Keratinocyte (primary cell): ENCODE measurements at regions not wholly inside any gene's neighbourhood (a gene's known extent, or its start where the extent isn't known, plus 50 kb on each side); places are given as distances from the start of the nearest gene placed in this dataset.

ENCODE experiments used
- DNase-seq: peaks from one replicate; pipeline ENCODE4 v3.0.0-alpha.2; 2011; ENCODE audit warnings: low read depth, missing footprints, low spot score
- FAIRE-seq: peaks from 2 replicates; lab custom pipeline; 2011; peaks lifted over from hg19 to GRCh38; lab: Jason Lieb, UNC
- H2AFZ ChIP-seq: 2 replicates; pipeline ENCODE4 v1.6.0; 2012; ENCODE audit warnings: low read length, control low read depth, inconsistent platforms; ENCODE audit not compliant: control insufficient read depth
- H3K27ac ChIP-seq: 2 replicates; pipeline ENCODE4 v1.5.1; 2011; ENCODE audit warnings: low read length; ENCODE audit not compliant: control insufficient read depth, insufficient read depth
- H3K27me3 ChIP-seq: 3 replicates; pipeline ENCODE4 v1.6.0; 2011; ENCODE audit warnings: low read length; ENCODE audit not compliant: control insufficient read depth, insufficient read depth; ENCODE audit errors: extremely low read depth
- H3K36me3 ChIP-seq, 2 experiments: 2 replicates in 1 of 2; 3 replicates in 1 of 2; pipeline ENCODE4 v1.5.1; 2011; ENCODE audit warnings: low read length in 2 of 2, mild to moderate bottlenecking in 1 of 2; ENCODE audit not compliant: control insufficient read depth in 2 of 2, insufficient read depth in 2 of 2; ENCODE audit errors: extremely low read depth in 1 of 2
- H3K4me1 ChIP-seq: 3 replicates; pipeline ENCODE4 v1.5.1; 2011; ENCODE audit warnings: low read length; ENCODE audit not compliant: control insufficient read depth, insufficient read depth; ENCODE audit errors: extremely low read depth
- H3K4me2 ChIP-seq: 3 replicates; pipeline ENCODE4 v1.6.0; 2011; ENCODE audit warnings: low read depth, low read length; ENCODE audit not compliant: control insufficient read depth, insufficient read depth; ENCODE audit errors: extremely low read depth
- H3K4me3 ChIP-seq, 3 experiments: fragments of 200-600 bp in 1 of 3; sonication (generic) in 1 of 3; 2 replicates in 2 of 3; 3 replicates in 1 of 3; pipeline ENCODE4 v1.5.1; 2011 to 2016; ENCODE audit warnings: low read length in 3 of 3, mild to moderate bottlenecking in 3 of 3, control low read depth in 2 of 3, inconsistent platforms in 1 of 3, low read depth in 1 of 3, mixed read lengths in 1 of 3, mixed run types in 1 of 3, moderate library complexity in 1 of 3; ENCODE audit not compliant: control insufficient read depth in 2 of 3, insufficient read depth in 2 of 3; ENCODE audit errors: extremely low read depth in 1 of 3
- H3K79me2 ChIP-seq: 2 replicates; pipeline ENCODE4 v1.6.0; 2012; ENCODE audit warnings: low read length; ENCODE audit not compliant: control insufficient read depth, insufficient read depth
- H3K9ac ChIP-seq: 3 replicates; pipeline ENCODE4 v1.6.0; 2011; ENCODE audit warnings: low read length; ENCODE audit not compliant: control insufficient read depth, insufficient read depth; ENCODE audit errors: extremely low read depth
- H3K9me1 ChIP-seq: 3 replicates; pipeline ENCODE4 v1.6.0; 2011; ENCODE audit warnings: low read length; ENCODE audit not compliant: control insufficient read depth, insufficient read depth; ENCODE audit errors: extremely low read depth
- H3K9me3 ChIP-seq: 2 replicates; pipeline ENCODE4 v1.5.1; 2012; ENCODE audit warnings: low read depth, low read length; ENCODE audit not compliant: control insufficient read depth
- H4K20me1 ChIP-seq: 3 replicates; pipeline ENCODE4 v1.6.0; 2011; ENCODE audit warnings: low read length; ENCODE audit not compliant: control insufficient read depth, insufficient read depth; ENCODE audit errors: extremely low read depth
- EZH2 ChIP-seq: IDR thresholded peaks from one replicate; pipeline ENCODE4 v1.6.1; 2012; ENCODE audit warnings: inconsistent platforms, mild to moderate bottlenecking, low read length, moderate library complexity
- dilution Hi-C: fragments of 300-500 bp; cut with MboI; formaldehyde crosslinking; loops from one replicate; pipeline ENCODE4 v1.7.0; 2020; ENCODE audit warnings: low sequenced_read_pairs; ENCODE audit not compliant: extremely low pct_ligation_motif_present
- TF ChIP-seq, protein P1 (sequence below), 3 experiments: IDR thresholded peaks in 1 of 3; conservative IDR thresholded peaks in 1 of 3; optimal IDR thresholded peaks in 1 of 3; 2 replicates in 2 of 3; 3 replicates in 1 of 3; pipeline versions ENCODE3 to v1.5.1; 2011; ENCODE audit warnings: low read length in 3 of 3, mild to moderate bottlenecking in 3 of 3, moderate library complexity in 2 of 3, control low read depth in 1 of 3, inconsistent platforms in 1 of 3; ENCODE audit not compliant: insufficient read depth in 2 of 3; ENCODE audit errors: extremely low read depth in 1 of 3

DNA sequence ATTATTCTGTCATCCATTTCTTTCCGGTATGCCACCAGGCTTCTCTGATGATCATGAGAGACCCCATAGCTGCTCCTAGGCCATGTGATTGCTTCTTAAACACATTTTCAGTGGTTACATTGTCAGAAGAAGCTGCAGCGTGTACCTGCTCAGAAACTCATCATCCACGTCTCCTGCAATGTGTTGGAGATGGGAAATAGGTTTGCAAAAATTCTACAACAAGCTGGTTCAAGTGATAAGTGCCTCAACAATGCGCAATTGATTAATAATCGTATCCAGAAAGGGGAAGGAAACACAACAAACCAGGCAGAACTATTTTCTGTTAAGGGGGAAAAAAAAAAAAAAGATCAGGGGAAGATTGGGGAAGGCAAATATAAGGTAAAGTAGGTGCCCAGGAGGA, 75.7 kb upstream of the THUMPD2 start:
- TF ChIP-seq, protein P1, sequence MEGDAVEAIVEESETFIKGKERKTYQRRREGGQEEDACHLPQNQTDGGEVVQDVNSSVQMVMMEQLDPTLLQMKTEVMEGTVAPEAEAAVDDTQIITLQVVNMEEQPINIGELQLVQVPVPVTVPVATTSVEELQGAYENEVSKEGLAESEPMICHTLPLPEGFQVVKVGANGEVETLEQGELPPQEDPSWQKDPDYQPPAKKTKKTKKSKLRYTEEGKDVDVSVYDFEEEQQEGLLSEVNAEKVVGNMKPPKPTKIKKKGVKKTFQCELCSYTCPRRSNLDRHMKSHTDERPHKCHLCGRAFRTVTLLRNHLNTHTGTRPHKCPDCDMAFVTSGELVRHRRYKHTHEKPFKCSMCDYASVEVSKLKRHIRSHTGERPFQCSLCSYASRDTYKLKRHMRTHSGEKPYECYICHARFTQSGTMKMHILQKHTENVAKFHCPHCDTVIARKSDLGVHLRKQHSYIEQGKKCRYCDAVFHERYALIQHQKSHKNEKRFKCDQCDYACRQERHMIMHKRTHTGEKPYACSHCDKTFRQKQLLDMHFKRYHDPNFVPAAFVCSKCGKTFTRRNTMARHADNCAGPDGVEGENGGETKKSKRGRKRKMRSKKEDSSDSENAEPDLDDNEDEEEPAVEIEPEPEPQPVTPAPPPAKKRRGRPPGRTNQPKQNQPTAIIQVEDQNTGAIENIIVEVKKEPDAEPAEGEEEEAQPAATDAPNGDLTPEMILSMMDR (optimal IDR thresholded peaks at IDR 0.05 in 1 of 3, IDR thresholded peaks at IDR 0.05 in 1 of 3, conservative IDR thresholded peaks at IDR 0.05 in 1 of 3; ENCODE audit: extremely low read depth in 1 of 3, insufficient read depth in 2 of 3, low read length in 3 of 3), result no peak
- TF ChIP-seq EZH2, result no peak
- dilution Hi-C loops, result no loop called here
- DNase-seq (no peak), FAIRE-seq (no peak)
- H3K4me1 ChIP-seq, result no peaks in the 10 kb centered on the region
- H2AFZ ChIP-seq, result no peak overlapping the region
- no peak overlapping the region for H3K9ac ChIP-seq
- no peaks in the 10 kb centered on the region for H3K9me1 ChIP-seq
- no peaks in the 10 kb centered on the region for H4K20me1 ChIP-seq
- H3K4me3 ChIP-seq, result no peak overlapping the region
- no peak overlapping the region for H3K27ac ChIP-seq
- H3K79me2 ChIP-seq, result no peaks in the 10 kb centered on the region
- no peaks in the 10 kb centered on the region for H3K9me3 ChIP-seq
- no peaks in the 10 kb centered on the region for H3K36me3 ChIP-seq
- no peak overlapping the region for H3K4me2 ChIP-seq
- H3K27me3 ChIP-seq, result no peaks in the 10 kb centered on the region

DNA sequence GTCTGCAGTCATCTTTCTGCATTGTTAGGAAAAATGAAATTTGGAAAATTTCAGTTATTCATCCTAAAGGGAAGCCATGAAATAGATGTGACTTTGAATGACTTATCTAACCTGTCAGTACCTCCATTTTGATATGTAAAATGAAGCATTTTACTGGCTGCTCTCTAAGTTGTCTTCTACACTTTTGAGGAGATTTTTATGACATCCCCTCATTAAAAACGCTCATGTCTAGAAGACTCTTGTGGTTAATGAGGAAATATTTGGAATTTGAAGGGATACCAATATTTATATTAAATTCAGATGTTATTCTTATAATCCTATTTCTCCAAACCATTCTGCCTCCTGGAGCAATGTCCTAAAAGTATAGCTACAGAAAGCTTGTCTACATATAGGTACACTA, 73.8 kb upstream of the THUMPD2 start:
- dilution Hi-C loops, result no loop called here
- TF ChIP-seq, protein P1 (optimal IDR thresholded peaks at IDR 0.05 in 1 of 3, IDR thresholded peaks at IDR 0.05 in 1 of 3, conservative IDR thresholded peaks at IDR 0.05 in 1 of 3; ENCODE audit: extremely low read depth in 1 of 3, insufficient read depth in 2 of 3, low read length in 3 of 3), result no peak
- no peak for TF ChIP-seq EZH2
- Histone ChIP-seq H3K4me2 (no peak overlapping the region), H4K20me1 (no peaks in the 10 kb centered on the region), H3K9ac (no peak overlapping the region), H3K27me3 (no peaks in the 10 kb centered on the region), H3K9me3 (no peaks in the 10 kb centered on the region), H3K79me2 (no peaks in the 10 kb centered on the region), H3K4me1 (no peaks in the 10 kb centered on the region), H3K36me3 (no peaks in the 10 kb centered on the region), H2AFZ (no peak overlapping the region), H3K9me1 (no peaks in the 10 kb centered on the region), H3K27ac (no peak overlapping the region), H3K4me3 (no peak overlapping the region)
- FAIRE-seq (no peak), DNase-seq (no peak)
